ENCODE measurements at regions not wholly inside any gene's neighbourhood (a gene's known extent, or its start where the extent isn't known, plus 50 kb on each side); places are given as distances from the start of the nearest gene placed in this dataset.

GRCh38 chr2:118720866-118721265 lies 126.6 kb downstream of the EN1 start:
- no peak overlapping the region for H3K9ac ChIP-seq (ENCODE audit: insufficient read depth in 1 of 2, low read depth in 2 of 2, low read length in 2 of 2)
- no TSS peak for BruUV-seq (replicated peaks)
- H2AFZ ChIP-seq (ENCODE audit: low read depth, low read length) = peak overlapping the region; percentile 65
- no peak for ATAC-seq
- no peak for FAIRE-seq
- H3K9me3 ChIP-seq (replicated peaks; ENCODE audit: control insufficient read depth, insufficient read depth, low read depth, low read length) = no peaks in the 10 kb centered on the region
- POLR2A ChIA-PET = no interaction called here
- in situ Hi-C loops (cut with MboI) (no loop called here), intact Hi-C loops (cut with micrococcal nuclease) (no loop called here)
- H3K79me2 ChIP-seq (ENCODE audit: control insufficient read depth, insufficient read depth, low read length) = no peaks in the 10 kb centered on the region
- 45% methylated on average over 4 of the region's 4 CpGs for WGBS (ENCODE audit: insufficient coverage, low coverage, missing lambda C conversion rate)
- 0 out of 2 replicates have a peak, but pooled peaks have one; percentile 31 for TF ChIP-seq SREBF2 (CRISPR knock-in tag; IDR thresholded peaks at IDR 0.05)
- TF ChIP-seq ZBTB1 (CRISPR knock-in tag; IDR thresholded peaks at IDR 0.05; ENCODE audit: borderline replicate concordance, low read depth) = no peak
- no peaks in the 10 kb centered on the region for H3K36me3 ChIP-seq (ENCODE audit: control insufficient read depth, insufficient read depth, low read length)
- no peaks in the 10 kb centered on the region for H3K27me3 ChIP-seq (ENCODE audit: control insufficient read depth in 2 of 2, insufficient read depth in 2 of 2, low read length in 2 of 2)
- DNase-seq (ENCODE audit: extremely low read depth in 1 of 4, low spot score in 3 of 4) = no peak
- H4K20me1 ChIP-seq (replicated peaks; ENCODE audit: control insufficient read depth, insufficient read depth, low read length) = no peaks in the 10 kb centered on the region
- peaks cover 18 to 40% of the 10 kb centered on the region in 2 experiments for H3K4me1 ChIP-seq (replicated peaks in 1 of 2; ENCODE audit: control insufficient read depth in 2 of 2, insufficient read depth in 2 of 2, low read length in 2 of 2)
- CTCF ChIA-PET (ENCODE audit: low intra/inter-chr PET ratio) = no interaction called here
- H3K9me1 ChIP-seq (ENCODE audit: control insufficient read depth, insufficient read depth, low read length) = no peaks in the 10 kb centered on the region
- no peak overlapping the region for H3K4me3 ChIP-seq
- peak overlapping the region; percentile 27; the same call in 1 of the 3 replicates for H3K27ac ChIP-seq (ENCODE audit: extremely low read depth, low read depth, low read length)
- no peak overlapping the region for H3K4me2 ChIP-seq (ENCODE audit: insufficient read depth, low read length)

- in situ Hi-C loops (cut with MboI) = no loop called here
- no peak for ATAC-seq
- POLR2A ChIA-PET = no interaction called here
Observed at GRCh38 chr2:118718921-118719320, 128.5 kb downstream of the EN1 start.

More at GRCh38 chr2:118718921-118719320, 128.5 kb downstream of the EN1 start:
- H3K9me1 ChIP-seq (ENCODE audit: control insufficient read depth, insufficient read depth, low read length) = no peaks in the 10 kb centered on the region
- no peak overlapping the region for H3K4me3 ChIP-seq
- no peaks in the 10 kb centered on the region for H3K79me2 ChIP-seq (ENCODE audit: control insufficient read depth, insufficient read depth, low read length)
- no peak for FAIRE-seq
- H3K27ac ChIP-seq (ENCODE audit: extremely low read depth, low read depth, low read length) = no peak overlapping the region
- DNase-seq (ENCODE audit: extremely low read depth in 1 of 4, low spot score in 3 of 4) = no peak
- H3K36me3 ChIP-seq (ENCODE audit: control insufficient read depth, insufficient read depth, low read length) = no peaks in the 10 kb centered on the region
- TF ChIP-seq BDP1 (IDR thresholded peaks at IDR 0.05; ENCODE audit: insufficient read depth, insufficient read length) = no peak
- TF ChIP-seq SREBF2 (CRISPR knock-in tag; IDR thresholded peaks at IDR 0.05) = no peak
- TF ChIP-seq RHOXF2B (CRISPR knock-in tag; conservative IDR thresholded peaks at IDR 0.05) = no peak
- TF ChIP-seq ZNF668 (CRISPR knock-in tag; IDR thresholded peaks at IDR 0.05) = no peak
- TF ChIP-seq ZBTB34 (CRISPR knock-in tag; IDR thresholded peaks at IDR 0.05) = no peak
- no peak for TF ChIP-seq LCOR (CRISPR knock-in tag; IDR thresholded peaks at IDR 0.05)
- no peak for TF ChIP-seq KHSRP (IDR thresholded peaks at IDR 0.05)
- TF ChIP-seq CHD1 (IDR thresholded peaks at IDR 0.05; ENCODE audit: low read length) = no peak
- no peak for TF ChIP-seq ILF3 (IDR thresholded peaks at IDR 0.05; ENCODE audit: borderline replicate concordance)
- H3K4me1 ChIP-seq (replicated peaks in 1 of 2; ENCODE audit: control insufficient read depth in 2 of 2, insufficient read depth in 2 of 2, low read length in 2 of 2) = peaks cover 18 to 40% of the 10 kb centered on the region in 2 experiments
- CTCF ChIA-PET (ENCODE audit: low intra/inter-chr PET ratio) = no interaction called here
- no peaks in the 10 kb centered on the region for H3K9me3 ChIP-seq (replicated peaks; ENCODE audit: control insufficient read depth, insufficient read depth, low read depth, low read length)
- H4K20me1 ChIP-seq (replicated peaks; ENCODE audit: control insufficient read depth, insufficient read depth, low read length) = no peaks in the 10 kb centered on the region
- no peaks in the 10 kb centered on the region for H3K27me3 ChIP-seq (ENCODE audit: control insufficient read depth in 2 of 2, insufficient read depth in 2 of 2, low read length in 2 of 2)
- H3K4me2 ChIP-seq (ENCODE audit: insufficient read depth, low read length) = no peak overlapping the region
- H2AFZ ChIP-seq (ENCODE audit: low read depth, low read length) = no peak overlapping the region
- no TSS peak for BruUV-seq (replicated peaks)
- no peak overlapping the region for H3K9ac ChIP-seq (ENCODE audit: insufficient read depth in 1 of 2, low read depth in 2 of 2, low read length in 2 of 2)
- intact Hi-C loops (cut with micrococcal nuclease) = no loop called here

Data from K562 (cell line).